BJ (cell line): ENCODE measurements at regions not wholly inside any gene's neighbourhood (a gene's known extent, or its start where the extent isn't known, plus 50 kb on each side); places are given as distances from the start of the nearest gene placed in this dataset.

Experiments used
- CTCF ChIA-PET: fragments of 350-600 bp; formaldehyde crosslinking; extraction: SDS; loops from one replicate; lab custom pipeline; 2021; ENCODE audit warnings: antibody characterized with exemption, inconsistent platforms; lab: Yijun Ruan, JAX
- POLR2A ChIA-PET: fragments of 300-600 bp; sonication (Branson Sonifier 250); formaldehyde crosslinking; extraction: SDS; loops from one replicate; lab custom pipeline; 2021; ENCODE audit warnings: antibody characterized with exemption; lab: Charles Lee
- DNase-seq: peaks from one replicate; pipeline ENCODE4 v3.0.0-alpha.2; 2011; ENCODE audit warnings: low read depth
- H3K27me3 ChIP-seq: 2 replicates; pipeline ENCODE4 v1.6.0; 2011; ENCODE audit warnings: low read length; ENCODE audit not compliant: control insufficient read depth, insufficient read depth
- H3K36me3 ChIP-seq: 2 replicates; pipeline ENCODE4 v1.5.1; 2011; ENCODE audit warnings: low read length; ENCODE audit not compliant: control insufficient read depth, insufficient read depth
- H3K4me3 ChIP-seq: 2 replicates; pipeline ENCODE4 v1.5.1; 2011; ENCODE audit warnings: low read depth, mild to moderate bottlenecking, control low read depth, low read length
- TF ChIP-seq, protein P1 (sequence below): IDR thresholded peaks from 2 replicates; pipeline ENCODE4 v1.5.1; 2011; ENCODE audit warnings: low read depth, mild to moderate bottlenecking, control low read depth, inconsistent platforms, low read length, moderate library complexity; ENCODE audit not compliant: insufficient read depth

DNA sequence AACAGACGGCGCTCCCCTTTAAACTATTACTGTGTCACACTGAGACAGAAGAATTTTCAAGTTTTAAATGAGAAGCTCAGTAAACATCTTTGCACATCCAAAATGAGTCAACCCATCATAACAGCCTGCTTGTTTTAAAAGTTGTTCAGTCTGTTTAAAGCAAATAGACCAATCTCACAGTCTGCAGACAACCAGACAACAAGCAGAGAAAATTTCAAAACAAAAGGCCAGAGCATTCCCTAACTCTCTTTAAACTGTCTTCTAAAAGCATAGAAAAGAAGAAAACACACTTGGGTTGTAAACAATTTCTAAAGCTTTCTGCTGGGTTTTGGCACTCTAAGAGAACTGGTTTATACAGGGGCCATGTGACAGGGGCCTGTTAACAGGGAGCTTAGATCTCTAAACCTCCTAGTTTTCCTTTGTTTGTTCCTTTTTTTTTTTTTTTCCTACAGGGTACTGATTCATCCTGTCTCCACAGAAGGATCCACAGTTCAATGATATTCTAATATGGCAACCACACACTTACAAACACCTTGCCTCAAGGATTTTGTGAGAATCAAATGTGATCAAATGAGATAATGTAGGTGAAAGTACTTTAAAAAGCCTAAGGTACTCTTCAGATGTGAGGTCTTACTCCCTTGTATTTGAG is 100.8 kb upstream of the MAML3 start:
- POLR2A ChIA-PET = no interaction called here
- no peak for DNase-seq

DNA sequence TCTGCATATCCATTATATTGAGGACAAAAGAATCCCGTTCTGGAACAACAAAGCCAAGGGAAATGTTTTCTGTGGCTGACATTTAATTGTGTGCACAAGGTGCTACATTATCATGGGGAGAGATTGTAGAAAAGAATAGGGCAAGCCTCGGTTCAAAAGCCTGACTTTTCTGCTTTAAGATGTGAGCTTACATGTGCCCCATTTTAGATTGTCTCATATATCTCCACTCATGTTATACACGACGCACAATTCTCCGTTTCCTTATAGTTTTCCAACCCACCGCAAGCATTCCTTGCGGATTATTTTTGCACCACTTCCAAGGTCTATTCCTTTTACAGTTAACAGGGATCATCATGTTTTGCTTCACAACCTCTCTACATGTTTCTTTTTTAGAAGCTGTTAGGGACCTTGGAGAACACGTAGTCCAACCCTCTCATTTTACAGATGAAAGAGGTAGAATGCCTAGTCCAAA is 99.6 kb upstream of the MAML3 start:
- TF ChIP-seq, protein P1, sequence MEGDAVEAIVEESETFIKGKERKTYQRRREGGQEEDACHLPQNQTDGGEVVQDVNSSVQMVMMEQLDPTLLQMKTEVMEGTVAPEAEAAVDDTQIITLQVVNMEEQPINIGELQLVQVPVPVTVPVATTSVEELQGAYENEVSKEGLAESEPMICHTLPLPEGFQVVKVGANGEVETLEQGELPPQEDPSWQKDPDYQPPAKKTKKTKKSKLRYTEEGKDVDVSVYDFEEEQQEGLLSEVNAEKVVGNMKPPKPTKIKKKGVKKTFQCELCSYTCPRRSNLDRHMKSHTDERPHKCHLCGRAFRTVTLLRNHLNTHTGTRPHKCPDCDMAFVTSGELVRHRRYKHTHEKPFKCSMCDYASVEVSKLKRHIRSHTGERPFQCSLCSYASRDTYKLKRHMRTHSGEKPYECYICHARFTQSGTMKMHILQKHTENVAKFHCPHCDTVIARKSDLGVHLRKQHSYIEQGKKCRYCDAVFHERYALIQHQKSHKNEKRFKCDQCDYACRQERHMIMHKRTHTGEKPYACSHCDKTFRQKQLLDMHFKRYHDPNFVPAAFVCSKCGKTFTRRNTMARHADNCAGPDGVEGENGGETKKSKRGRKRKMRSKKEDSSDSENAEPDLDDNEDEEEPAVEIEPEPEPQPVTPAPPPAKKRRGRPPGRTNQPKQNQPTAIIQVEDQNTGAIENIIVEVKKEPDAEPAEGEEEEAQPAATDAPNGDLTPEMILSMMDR = no peak
- ChIA-PET POLR2A (interaction anchor here (0.7 kb wide), 1 partner anchor 16 kb away, joined by 3 read pairs; no protein-coding TSS in a partner anchor), CTCF (interaction anchor here (0.5 to 3.5 kb wide), 35 partner anchors 9 to 650 kb away, joined by 3 to 31 read pairs (median 5); partner anchors contain the start of gene MAML3)
- no peaks in the 10 kb centered on the region for H3K27me3 ChIP-seq
- H3K4me3 ChIP-seq = no peak overlapping the region
- no peaks in the 10 kb centered on the region for H3K36me3 ChIP-seq
- DNase-seq = no peak

More for the DNA sequence above, 100.8 kb upstream of the MAML3 start:
- H3K4me3 ChIP-seq = no peak overlapping the region
- no peaks in the 10 kb centered on the region for H3K27me3 ChIP-seq
- H3K36me3 ChIP-seq = no peaks in the 10 kb centered on the region
- TF ChIP-seq, protein P1 = no peak
- CTCF ChIA-PET = interaction anchor here (0.8 to 3.5 kb wide), 10 partner anchors 10 to 599 kb away, joined by 3 to 31 read pairs (median 5); no protein-coding TSS in a partner anchor

GRCh38 chr4:140252742-140253555 is 99.0 kb upstream of the MAML3 start:
- H3K27me3 ChIP-seq = no peaks in the 10 kb centered on the region
- POLR2A ChIA-PET = interaction anchor here (0.7 kb wide), 1 partner anchor 15 kb away, joined by 3 read pairs; no protein-coding TSS in a partner anchor
- TF ChIP-seq, protein P1 = peak; percentile 77
- no peak for DNase-seq
- peak overlapping the region; percentile 52 for H3K4me3 ChIP-seq
- H3K36me3 ChIP-seq = no peaks in the 10 kb centered on the region
- CTCF ChIA-PET = interaction anchor here (0.5 to 3.5 kb wide), 49 partner anchors 8 to 650 kb away, joined by 3 to 31 read pairs (median 4); partner anchors contain the start of gene MAML3

DNA sequence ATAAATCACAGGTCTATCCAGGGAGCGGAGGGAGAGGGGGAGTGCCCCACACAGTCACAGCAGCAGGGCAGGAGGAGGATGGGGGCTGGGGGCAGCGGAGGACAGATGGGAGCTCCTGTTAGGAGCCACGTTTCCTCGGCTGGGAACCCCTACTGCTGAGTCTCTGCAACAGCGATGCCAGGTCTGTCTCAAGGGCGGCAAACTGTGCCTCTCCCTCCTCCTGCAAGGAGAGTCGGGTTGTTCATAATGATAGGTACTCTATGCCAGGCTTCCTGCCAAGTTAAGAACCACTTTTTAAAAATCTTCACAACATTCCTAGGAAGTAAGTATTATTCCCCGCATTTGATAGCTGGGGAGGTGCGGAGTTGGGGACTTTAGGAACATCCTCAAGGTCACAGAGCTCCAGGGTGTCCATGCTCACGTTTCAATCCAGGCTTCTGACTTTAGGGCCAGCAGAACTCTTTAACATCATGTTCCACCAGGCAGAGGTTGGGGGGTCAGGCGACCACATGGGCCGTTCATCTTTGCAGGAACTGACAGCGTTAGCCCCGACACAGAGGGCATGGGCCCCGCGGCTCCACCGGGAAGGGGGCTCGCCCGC is 98.3 kb upstream of the MAML3 start:
- DNase-seq = no peak
- ChIA-PET POLR2A (no interaction called here), CTCF (interaction anchor here (0.7 to 3.5 kb wide), 26 partner anchors 8 to 596 kb away, joined by 3 to 31 read pairs (median 5); partner anchors contain the start of gene MAML3)
- H3K27me3 ChIP-seq = no peaks in the 10 kb centered on the region
- TF ChIP-seq, protein P1 = no peak
- H3K4me3 ChIP-seq = peak overlapping the region; percentile 52
- H3K36me3 ChIP-seq = no peaks in the 10 kb centered on the region
